Activated T-cell treated with anti-CD3 and anti-CD28 coated beads, Interleukin-2, amount 50 U/mL, for 4 hours (primary cell): ENCODE measurements at regions not wholly inside any gene's neighbourhood (a gene's known extent, or its start where the extent isn't known, plus 50 kb on each side); places are given as distances from the start of the nearest gene placed in this dataset.
"Not testable (repeated sequence)": the region's sequence is repeated elsewhere in the genome, so short reads cannot be mapped to it uniquely, and the experiment has no call there.

Source experiments
- ATAC-seq, 2 donors: fragments of 200-7000 bp; cut with Tn5 transposase; one replicate each; pipeline ENCODE4 v1.10.0; 2021
- DNase-seq: peaks from one replicate; pipeline ENCODE4 v3.0.0-alpha.2; 2020
- H3K27me3 Mint-ChIP-seq: one replicate; pipeline ENCODE4 v1.8.0; 2021; ENCODE audit warnings: low read depth, mixed read lengths
- H3K36me3 Mint-ChIP-seq: one replicate; pipeline ENCODE4 v1.8.0; 2022; ENCODE audit warnings: mixed read lengths; ENCODE audit not compliant: insufficient read depth
- H3K4me1 Mint-ChIP-seq: one replicate; pipeline ENCODE4 v1.8.0; 2021; ENCODE audit warnings: low read depth, mixed read lengths
- H3K4me3 Mint-ChIP-seq: one replicate; pipeline ENCODE4 v1.8.0; 2021; ENCODE audit warnings: mild to moderate bottlenecking, moderate library complexity, mixed read lengths
- H3K9me3 Mint-ChIP-seq: one replicate; pipeline ENCODE4 v1.8.0; 2021; ENCODE audit warnings: mixed read lengths

GRCh38 chr2:192893976-192894375 is 699.2 kb upstream of the TMEFF2 start:
- H3K4me1 Mint-ChIP-seq, H3K4me3 Mint-ChIP-seq, DNase-seq, H3K27me3 Mint-ChIP-seq, H3K36me3 Mint-ChIP-seq, H3K9me3 Mint-ChIP-seq, ATAC-seq: not testable (repeated sequence)

- Mint-ChIP-seq H3K9me3 (no peaks in the 10 kb centered on the region), H3K27me3 (no peaks in the 10 kb centered on the region), H3K4me1 (no peaks in the 10 kb centered on the region), H3K36me3 (no peaks in the 10 kb centered on the region), H3K4me3 (no peak overlapping the region)
- ATAC-seq (no peak), DNase-seq (no peak)
Measured at GRCh38 chr2:192888109-192888508, 693.4 kb upstream of the TMEFF2 start.

GRCh38 chr2:192887337-192887736 is 692.6 kb upstream of the TMEFF2 start:
- Mint-ChIP-seq H3K9me3 (no peaks in the 10 kb centered on the region), H3K4me1 (no peaks in the 10 kb centered on the region), H3K36me3 (no peaks in the 10 kb centered on the region), H3K27me3 (no peaks in the 10 kb centered on the region), H3K4me3 (no peak overlapping the region)
- ATAC-seq, result no peak
- DNase-seq, result no peak

- Mint-ChIP-seq H3K36me3 (no peaks in the 10 kb centered on the region), H3K9me3 (no peaks in the 10 kb centered on the region), H3K4me3 (no peak overlapping the region), H3K27me3 (no peaks in the 10 kb centered on the region), H3K4me1 (no peaks in the 10 kb centered on the region)
- ATAC-seq (no peak), DNase-seq (no peak)
Measured at GRCh38 chr2:192886636-192887035, 691.9 kb upstream of the TMEFF2 start.

- no peaks in the 10 kb centered on the region for H3K27me3 Mint-ChIP-seq
- no peaks in the 10 kb centered on the region for H3K9me3 Mint-ChIP-seq
- H3K4me3 Mint-ChIP-seq, result no peak overlapping the region
- no peaks in the 10 kb centered on the region for H3K36me3 Mint-ChIP-seq
- DNase-seq (no peak), ATAC-seq (no peak)
- H3K4me1 Mint-ChIP-seq, result no peaks in the 10 kb centered on the region
Measured at GRCh38 chr2:192885569-192886160, 690.9 kb upstream of the TMEFF2 start.

GRCh38 chr2:192877159-192877558 is 682.4 kb upstream of the TMEFF2 start:
- H3K9me3 Mint-ChIP-seq, result no peaks in the 10 kb centered on the region
- no peak overlapping the region for H3K4me3 Mint-ChIP-seq
- ATAC-seq, result no peak
- no peaks in the 10 kb centered on the region for H3K36me3 Mint-ChIP-seq
- DNase-seq, result no peak
- H3K27me3 Mint-ChIP-seq, result no peaks in the 10 kb centered on the region
- no peaks in the 10 kb centered on the region for H3K4me1 Mint-ChIP-seq

GRCh38 chr2:192876698-192877097 is 682.0 kb upstream of the TMEFF2 start:
- Mint-ChIP-seq H3K4me3 (no peak overlapping the region), H3K36me3 (no peaks in the 10 kb centered on the region), H3K9me3 (no peaks in the 10 kb centered on the region), H3K27me3 (no peaks in the 10 kb centered on the region), H3K4me1 (no peaks in the 10 kb centered on the region)
- DNase-seq, result no peak
- no peak for ATAC-seq

- Mint-ChIP-seq H3K9me3 (no peaks in the 10 kb centered on the region), H3K27me3 (no peaks in the 10 kb centered on the region), H3K4me1 (no peaks in the 10 kb centered on the region), H3K4me3 (no peak overlapping the region), H3K36me3 (no peaks in the 10 kb centered on the region)
- DNase-seq, result no peak
- ATAC-seq, result no peak
Measured at GRCh38 chr2:192854706-192855105, 660.0 kb upstream of the TMEFF2 start.

GRCh38 chr2:192854031-192854430 is 659.3 kb upstream of the TMEFF2 start:
- Mint-ChIP-seq H3K4me1 (no peaks in the 10 kb centered on the region), H3K9me3 (no peaks in the 10 kb centered on the region), H3K27me3 (no peaks in the 10 kb centered on the region), H3K4me3 (no peak overlapping the region), H3K36me3 (no peaks in the 10 kb centered on the region)
- ATAC-seq, result no peak
- DNase-seq, result no peak

- Mint-ChIP-seq H3K36me3 (no peaks in the 10 kb centered on the region), H3K4me1 (no peaks in the 10 kb centered on the region), H3K9me3 (no peaks in the 10 kb centered on the region), H3K27me3 (no peaks in the 10 kb centered on the region), H3K4me3 (no peak overlapping the region)
- peak; percentile 1 for DNase-seq
- ATAC-seq, result no peak
Measured at GRCh38 chr2:192828947-192829346, 634.2 kb upstream of the TMEFF2 start.

GRCh38 chr2:192828175-192828574 is 633.4 kb upstream of the TMEFF2 start:
- H3K4me3 Mint-ChIP-seq, result no peak overlapping the region
- no peak for ATAC-seq
- H3K4me1 Mint-ChIP-seq, result no peaks in the 10 kb centered on the region

GRCh38 chr2:192827735-192828134 is 633.0 kb upstream of the TMEFF2 start:
- H3K4me1 Mint-ChIP-seq, result no peaks in the 10 kb centered on the region
- no peaks in the 10 kb centered on the region for H3K36me3 Mint-ChIP-seq
- no peak overlapping the region for H3K4me3 Mint-ChIP-seq
- H3K27me3 Mint-ChIP-seq, result no peaks in the 10 kb centered on the region
- no peak for ATAC-seq
- H3K9me3 Mint-ChIP-seq, result no peaks in the 10 kb centered on the region
- DNase-seq, result no peak

More at GRCh38 chr2:192828175-192828574, 633.4 kb upstream of the TMEFF2 start:
- peak; percentile 3 for DNase-seq
- Mint-ChIP-seq H3K36me3 (no peaks in the 10 kb centered on the region), H3K27me3 (no peaks in the 10 kb centered on the region), H3K9me3 (no peaks in the 10 kb centered on the region)

- H3K36me3 Mint-ChIP-seq, result no peaks in the 10 kb centered on the region
- no peaks in the 10 kb centered on the region for H3K27me3 Mint-ChIP-seq
- H3K9me3 Mint-ChIP-seq, result peaks cover 4% of the 10 kb centered on the region
- DNase-seq, result no peak
- ATAC-seq, result no peak
- H3K4me1 Mint-ChIP-seq, result no peaks in the 10 kb centered on the region
- no peak overlapping the region for H3K4me3 Mint-ChIP-seq
Measured at GRCh38 chr2:192814376-192814775, 619.6 kb upstream of the TMEFF2 start.

- DNase-seq, result no peak
- H3K4me1 Mint-ChIP-seq, result no peaks in the 10 kb centered on the region
Measured at GRCh38 chr2:192813341-192813740, 618.6 kb upstream of the TMEFF2 start.

GRCh38 chr2:192809173-192809572 is 614.4 kb upstream of the TMEFF2 start:
- Mint-ChIP-seq H3K27me3 (no peaks in the 10 kb centered on the region), H3K36me3 (no peaks in the 10 kb centered on the region), H3K4me1 (no peaks in the 10 kb centered on the region), H3K4me3 (no peak overlapping the region), H3K9me3 (peaks cover 6% of the 10 kb centered on the region)
- DNase-seq (no peak), ATAC-seq (no peak)

More at GRCh38 chr2:192813341-192813740, 618.6 kb upstream of the TMEFF2 start:
- Mint-ChIP-seq H3K27me3 (no peaks in the 10 kb centered on the region), H3K36me3 (no peaks in the 10 kb centered on the region), H3K4me3 (no peak overlapping the region), H3K9me3 (peaks cover 9% of the 10 kb centered on the region)
- no peak for ATAC-seq

- Mint-ChIP-seq H3K4me3 (no peak overlapping the region), H3K4me1 (no peaks in the 10 kb centered on the region), H3K9me3 (peaks cover 4% of the 10 kb centered on the region), H3K27me3 (no peaks in the 10 kb centered on the region), H3K36me3 (no peaks in the 10 kb centered on the region)
- no peak for DNase-seq
- ATAC-seq, result no peak
Measured at GRCh38 chr2:192783643-192784042, 588.9 kb upstream of the TMEFF2 start.
